ENCODE measurements at regions not wholly inside any gene's neighbourhood (a gene's known extent, or its start where the extent isn't known, plus 50 kb on each side); places are given as distances from the start of the nearest gene placed in this dataset.
"Not testable (repeated sequence)": the region's sequence is repeated elsewhere in the genome, so short reads cannot be mapped to it uniquely, and the experiment has no call there.

GRCh38 chr1:173257805-173258204, 50.7 kb upstream of the TNFSF4 start:
- no peak for DNase-seq

DNA sequence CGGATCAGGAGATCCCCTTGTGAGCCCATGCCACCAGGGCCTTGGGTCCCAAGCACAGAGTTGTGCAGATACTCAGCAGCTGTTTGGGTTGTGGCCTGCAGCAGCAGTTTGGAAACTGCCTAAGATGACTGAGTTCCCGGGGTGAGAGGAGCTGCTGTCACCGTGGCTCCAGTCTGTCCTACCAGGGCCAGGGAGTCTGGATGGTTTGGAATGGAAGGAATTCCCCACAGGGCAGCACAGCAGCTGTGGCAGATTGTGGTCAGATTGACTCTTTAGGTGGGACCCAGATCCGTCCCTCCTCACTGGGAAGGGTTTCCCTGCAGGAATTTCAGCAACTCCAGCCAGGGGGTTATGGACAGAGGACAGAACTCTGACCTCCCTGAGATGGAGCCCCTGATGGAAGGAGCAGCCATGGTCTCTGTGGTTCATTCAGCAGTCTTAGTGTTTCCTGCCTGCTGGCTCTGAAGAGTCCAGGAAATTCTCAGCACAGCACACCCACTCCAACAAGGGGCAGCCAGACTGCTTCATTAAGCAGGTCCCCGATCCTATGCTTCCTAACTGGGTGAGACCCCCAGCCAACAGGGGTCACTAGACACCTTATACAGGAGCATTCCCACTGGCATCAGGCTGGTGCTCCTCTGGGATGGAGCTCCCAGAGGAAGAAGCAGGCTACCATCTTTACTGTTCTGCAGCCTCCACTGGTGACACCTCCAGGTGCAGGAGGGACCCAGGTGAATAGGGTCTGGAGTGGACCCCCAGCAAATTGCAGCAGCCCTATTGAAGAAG, 51.5 kb upstream of the TNFSF4 start:
- no peak for DNase-seq

GRCh38 chr1:173260329-173260728, 53.2 kb upstream of the TNFSF4 start:
- not testable (repeated sequence) for DNase-seq

- no peak for DNase-seq
Observed at GRCh38 chr1:173266841-173267240, 59.7 kb upstream of the TNFSF4 start.

GRCh38 chr1:173267453-173267945, 60.4 kb upstream of the TNFSF4 start:
- DNase-seq: peak; percentile 0

DNA sequence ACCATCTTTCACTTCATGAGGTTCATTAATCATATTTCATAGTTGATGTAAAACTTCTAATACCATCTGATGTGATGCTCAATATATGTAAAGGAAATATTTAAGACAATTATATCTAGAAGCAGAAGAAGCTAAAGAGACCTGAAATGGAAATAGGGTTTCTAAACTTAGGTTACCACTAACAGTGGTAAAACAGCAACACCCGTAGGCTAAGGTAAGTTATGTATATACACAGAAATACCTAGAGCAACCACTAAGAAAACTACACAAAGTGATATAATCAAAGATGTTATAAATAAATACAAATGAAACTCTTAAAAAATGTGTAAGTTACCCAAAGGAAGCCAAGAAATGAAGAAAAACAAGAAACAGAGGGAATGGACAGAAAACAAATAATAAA, 61.1 kb upstream of the TNFSF4 start:
- DNase-seq: no peak

- DNase-seq: no peak
Observed at GRCh38 chr1:173268786-173269277, 61.7 kb upstream of the TNFSF4 start.

DNA sequence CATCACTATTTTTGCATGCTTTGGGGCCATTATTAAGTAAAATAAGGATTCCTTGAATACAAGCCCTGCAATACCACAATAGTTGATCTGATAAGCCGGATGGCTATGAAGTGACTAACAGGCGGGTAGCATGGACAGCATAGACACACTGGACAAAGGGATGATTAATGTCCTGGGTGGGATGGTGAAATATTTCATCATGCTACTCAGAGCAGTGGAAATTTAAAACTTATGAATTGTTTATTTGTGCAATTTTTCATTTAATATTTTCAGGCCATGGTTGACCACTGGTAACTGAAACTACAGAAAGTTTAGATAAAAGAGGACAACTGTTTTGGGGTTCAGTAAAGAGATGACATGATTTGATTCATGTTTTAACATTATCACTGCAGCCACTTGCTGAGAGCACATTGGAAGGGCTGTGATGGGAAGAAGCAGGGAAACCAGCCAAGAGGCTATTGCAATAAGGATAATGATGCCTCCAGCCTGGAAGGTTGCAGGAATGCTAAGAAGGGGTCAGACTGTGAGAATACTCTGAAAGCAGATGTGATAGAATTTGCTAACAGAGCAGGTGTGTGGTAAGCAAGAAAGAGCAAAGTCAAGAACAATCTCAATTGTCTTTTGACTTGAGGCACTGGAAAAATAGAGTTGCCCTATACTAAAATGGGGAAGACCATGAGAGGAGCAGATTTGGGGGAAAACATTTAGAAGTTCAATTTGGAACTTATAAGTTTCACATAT, 62.5 kb upstream of the TNFSF4 start:
- no peak for DNase-seq

- DNase-seq: no peak
Observed at GRCh38 chr1:173270243-173270642, 63.1 kb upstream of the TNFSF4 start.

GRCh38 chr1:173271021-173271420, 63.9 kb upstream of the TNFSF4 start:
- not testable (repeated sequence) for DNase-seq

- no peak for DNase-seq
Observed at GRCh38 chr1:173275496-173275895, 68.4 kb upstream of the TNFSF4 start.

DNA sequence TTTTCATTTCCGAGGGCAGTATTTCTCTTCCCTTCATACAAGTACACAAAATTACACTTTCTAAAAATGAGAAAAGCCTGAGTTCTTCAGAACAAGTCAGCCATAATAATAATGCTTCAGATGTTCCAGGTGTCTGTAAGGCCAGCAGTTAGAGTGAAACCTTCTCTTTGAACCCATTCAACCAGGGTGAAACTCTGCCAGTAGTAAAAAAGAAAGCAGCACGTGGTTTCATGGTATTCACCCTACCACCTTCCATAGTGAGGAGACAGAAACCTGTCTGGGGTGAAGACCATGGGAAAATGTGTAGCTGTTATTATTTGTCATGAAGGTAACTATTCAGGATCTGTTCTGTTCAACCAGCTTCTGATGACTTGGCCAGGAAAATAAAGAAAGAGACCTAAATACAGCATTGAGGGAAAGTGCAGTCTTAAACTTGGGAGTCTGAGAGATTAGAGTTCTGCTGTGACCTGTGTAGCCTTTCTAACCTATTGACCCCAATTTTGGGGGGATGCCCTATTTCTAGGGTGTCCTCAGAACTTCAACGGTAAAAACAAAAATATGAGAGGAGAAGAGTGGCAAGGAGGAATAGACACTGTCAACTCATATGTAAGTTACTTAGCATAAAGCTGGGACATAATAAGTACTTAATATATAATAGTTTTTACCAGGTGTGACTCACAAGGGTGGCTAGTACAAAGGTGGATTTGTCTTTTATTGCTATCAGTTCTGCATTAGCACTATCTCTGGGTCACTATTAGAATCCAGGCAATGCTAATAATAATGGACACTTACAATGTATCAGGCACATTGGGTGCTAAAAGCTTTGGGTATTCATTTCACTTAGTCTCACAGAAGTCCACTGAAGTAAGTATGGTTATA, 70.0 kb upstream of the TNFSF4 start:
- peak; percentile 50 for DNase-seq

GRCh38 chr1:173280899-173281660, 73.9 kb upstream of the TNFSF4 start:
- DNase-seq: no peak

GRCh38 chr1:173285048-173285447, 77.9 kb upstream of the TNFSF4 start:
- DNase-seq: no peak

DNA sequence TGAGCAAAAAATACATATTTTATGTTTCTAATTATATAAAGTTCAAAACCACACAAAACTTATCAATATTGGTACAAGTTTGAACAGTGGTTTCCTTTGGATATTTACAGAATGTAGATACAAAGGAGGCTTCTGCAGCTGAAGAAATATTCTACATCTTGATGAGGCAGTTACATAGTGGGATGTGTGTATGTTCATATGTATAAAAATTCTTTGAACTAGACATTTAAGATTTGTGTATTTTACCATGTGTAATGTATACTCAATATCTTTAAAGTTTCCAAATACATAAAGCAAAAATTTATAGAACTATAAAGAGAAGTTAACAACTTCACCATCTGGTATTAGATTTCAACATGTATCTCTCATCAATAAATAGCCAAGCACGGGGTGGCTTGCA, 80.7 kb upstream of the TNFSF4 start:
- no peak for DNase-seq

- DNase-seq: no peak
Observed at GRCh38 chr1:173293756-173294155, 86.6 kb upstream of the TNFSF4 start.

GRCh38 chr1:173294843-173295242, 87.7 kb upstream of the TNFSF4 start:
- no peak for DNase-seq

- no peak for DNase-seq
Observed at GRCh38 chr1:173295391-173295790, 88.3 kb upstream of the TNFSF4 start.

DNA sequence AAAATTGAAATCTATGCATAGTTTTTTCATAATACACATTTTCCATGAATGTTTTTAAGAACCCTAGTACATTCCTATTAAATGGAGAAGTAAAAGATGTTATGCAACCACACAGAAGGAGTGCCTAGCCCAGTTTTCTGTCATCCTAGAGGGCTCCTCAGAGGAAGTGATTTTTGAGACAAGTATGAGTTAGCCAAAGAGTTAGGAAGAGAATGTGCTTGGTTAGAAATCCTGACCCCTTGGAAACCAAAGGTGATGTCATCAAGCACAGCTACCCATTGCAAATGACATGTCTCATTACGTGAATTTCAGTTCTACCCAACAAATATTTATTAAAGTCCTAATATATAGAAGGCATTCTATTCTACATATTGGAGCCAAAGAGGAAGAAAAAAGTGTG, 88.9 kb upstream of the TNFSF4 start:
- no peak for DNase-seq

GRCh38 chr1:173297798-173298391, 90.8 kb upstream of the TNFSF4 start:
- DNase-seq: peak; percentile 78
